ENCODE measurements at regions not wholly inside any gene's neighbourhood (a gene's known extent, or its start where the extent isn't known, plus 50 kb on each side); places are given as distances from the start of the nearest gene placed in this dataset.
"Not testable (repeated sequence)": the region's sequence is repeated elsewhere in the genome, so short reads cannot be mapped to it uniquely, and the experiment has no call there.

GRCh38 chr14:40072175-40072574 is 639.9 kb upstream of the FBXO33 start:
- no peak for DNase-seq (ENCODE audit: low read depth in 4 of 4, low spot score in 2 of 4)

GRCh38 chr14:40058901-40059897 is 627.0 kb upstream of the FBXO33 start:
- no peak for DNase-seq (ENCODE audit: low read depth in 4 of 4, low spot score in 2 of 4)

DNA sequence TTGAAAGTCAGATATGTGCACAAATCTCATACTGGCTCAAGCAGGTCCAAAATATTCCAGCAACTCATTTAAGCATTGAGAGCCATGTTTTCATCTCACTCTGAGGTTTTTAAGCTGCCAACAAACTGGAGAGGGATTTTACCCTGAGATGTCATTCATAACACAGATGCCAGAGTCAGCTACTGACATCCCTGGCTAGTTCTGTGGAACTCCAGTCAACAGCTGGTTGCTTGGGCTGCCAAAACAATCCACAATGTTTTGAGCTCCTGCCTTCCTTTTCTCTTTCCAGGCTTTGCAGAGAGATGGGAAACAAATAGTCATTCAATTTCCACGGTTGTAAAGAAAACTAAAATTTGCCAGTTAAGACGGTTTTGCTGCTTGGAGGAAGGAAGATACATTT is 621.2 kb upstream of the FBXO33 start:
- no peak for DNase-seq (ENCODE audit: low read depth in 4 of 4, low spot score in 2 of 4)

GRCh38 chr14:40028991-40029390 is 596.8 kb upstream of the FBXO33 start:
- no peak for DNase-seq (ENCODE audit: low read depth in 4 of 4, low spot score in 2 of 4)

- DNase-seq (ENCODE audit: low read depth in 4 of 4, low spot score in 2 of 4) = no peak
These were observed 592.9 kb upstream of the FBXO33 start for GRCh38 chr14:40025101-40025500.

- no peak for DNase-seq (ENCODE audit: low read depth in 4 of 4, low spot score in 2 of 4)
These were observed 578.7 kb upstream of the FBXO33 start for GRCh38 chr14:40010961-40011360.

- no peak for DNase-seq (ENCODE audit: low read depth in 4 of 4, low spot score in 2 of 4)
These were observed 577.5 kb upstream of the FBXO33 start for GRCh38 chr14:40009771-40010170.

DNA sequence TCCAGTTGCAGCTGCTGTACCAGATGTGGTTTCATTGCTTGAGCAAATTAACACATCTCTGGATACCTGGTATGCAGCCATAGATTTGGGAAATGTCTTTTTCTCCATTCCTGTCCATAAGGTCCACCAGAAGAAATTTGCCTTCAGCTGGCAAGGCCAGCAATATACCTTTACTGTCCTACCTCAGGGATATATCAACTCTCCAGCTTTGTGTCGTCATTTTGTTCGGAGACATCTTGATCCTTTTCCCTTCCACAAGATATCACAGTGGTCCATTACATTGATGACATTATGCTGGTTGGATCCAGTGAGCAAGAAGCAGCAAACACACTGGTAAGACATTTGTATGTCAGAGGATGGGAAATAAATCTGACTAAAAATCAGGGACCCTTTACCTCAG is 576.1 kb upstream of the FBXO33 start:
- not testable (repeated sequence) for DNase-seq (ENCODE audit: low read depth in 4 of 4, low spot score in 2 of 4)

GRCh38 chr14:40004871-40005500 is 572.8 kb upstream of the FBXO33 start:
- no peak for DNase-seq (ENCODE audit: low read depth in 4 of 4, low spot score in 2 of 4)

- no peak for DNase-seq (ENCODE audit: low read depth in 4 of 4, low spot score in 2 of 4)
These were observed 571.5 kb upstream of the FBXO33 start for GRCh38 chr14:40003773-40004172.

- no peak for DNase-seq (ENCODE audit: low read depth in 4 of 4, low spot score in 2 of 4)
These were observed 566.6 kb upstream of the FBXO33 start for GRCh38 chr14:39998854-39999253.

- DNase-seq (ENCODE audit: low read depth in 4 of 4, low spot score in 2 of 4) = no peak
These were observed 565.9 kb upstream of the FBXO33 start for GRCh38 chr14:39998114-39998513.

DNA sequence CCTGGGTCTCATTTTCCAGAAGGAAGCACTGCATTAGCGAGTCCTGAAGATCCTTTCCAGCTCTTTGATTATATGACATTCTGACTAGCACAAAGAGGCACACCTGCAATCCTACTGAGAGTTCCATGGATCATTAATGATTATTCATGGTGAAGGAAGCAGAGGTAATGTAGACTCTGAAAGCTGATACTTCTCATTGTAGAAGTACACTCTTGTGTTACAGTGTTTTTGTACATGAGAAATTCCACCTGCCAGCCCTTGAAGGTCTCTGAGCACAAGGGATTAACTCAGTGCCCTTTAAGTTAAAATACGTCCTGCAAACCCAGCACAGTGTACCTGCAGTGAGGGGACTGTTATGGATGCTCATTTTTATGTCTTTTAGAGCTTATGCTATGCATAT is 558.8 kb upstream of the FBXO33 start:
- DNase-seq (ENCODE audit: low read depth in 4 of 4, low spot score in 2 of 4) = peak; percentile 3 to 44 (median 30)

GRCh38 chr14:39988939-39989338 is 556.7 kb upstream of the FBXO33 start:
- peak; percentile 37 to 72 (median 43) for DNase-seq (ENCODE audit: low read depth in 4 of 4, low spot score in 2 of 4)

DNA sequence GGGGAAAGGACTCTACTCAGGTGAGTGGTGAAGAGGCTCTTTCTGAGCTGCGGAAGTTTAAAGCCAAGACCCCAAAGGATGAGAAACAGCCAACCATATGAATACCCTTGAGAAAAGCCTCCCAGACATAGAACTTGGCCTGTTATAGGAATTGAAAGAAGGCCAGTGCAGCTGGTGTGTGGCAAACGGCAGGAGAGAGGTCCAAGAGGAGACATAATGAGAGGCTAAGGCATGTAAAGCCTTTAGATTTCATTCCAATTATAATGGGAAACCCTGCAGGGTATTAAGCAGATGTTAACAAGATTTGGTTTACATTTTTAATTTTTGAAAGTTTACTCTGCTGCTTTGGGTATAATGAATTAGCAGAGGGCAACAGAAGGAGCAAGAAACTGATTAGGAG is 552.1 kb upstream of the FBXO33 start:
- DNase-seq (ENCODE audit: low read depth in 4 of 4, low spot score in 2 of 4) = no peak

- DNase-seq (ENCODE audit: low read depth in 4 of 4, low spot score in 2 of 4) = no peak
These were observed 545.0 kb upstream of the FBXO33 start for GRCh38 chr14:39977198-39977597.

- DNase-seq (ENCODE audit: low read depth in 4 of 4, low spot score in 2 of 4) = no peak
These were observed 541.8 kb upstream of the FBXO33 start for GRCh38 chr14:39974036-39974435.

- no peak for DNase-seq (ENCODE audit: low read depth in 4 of 4, low spot score in 2 of 4)
These were observed 540.5 kb upstream of the FBXO33 start for GRCh38 chr14:39972704-39973103.

GRCh38 chr14:39967885-39968284 is 535.7 kb upstream of the FBXO33 start:
- no peak for DNase-seq (ENCODE audit: low read depth in 4 of 4, low spot score in 2 of 4)

DNA sequence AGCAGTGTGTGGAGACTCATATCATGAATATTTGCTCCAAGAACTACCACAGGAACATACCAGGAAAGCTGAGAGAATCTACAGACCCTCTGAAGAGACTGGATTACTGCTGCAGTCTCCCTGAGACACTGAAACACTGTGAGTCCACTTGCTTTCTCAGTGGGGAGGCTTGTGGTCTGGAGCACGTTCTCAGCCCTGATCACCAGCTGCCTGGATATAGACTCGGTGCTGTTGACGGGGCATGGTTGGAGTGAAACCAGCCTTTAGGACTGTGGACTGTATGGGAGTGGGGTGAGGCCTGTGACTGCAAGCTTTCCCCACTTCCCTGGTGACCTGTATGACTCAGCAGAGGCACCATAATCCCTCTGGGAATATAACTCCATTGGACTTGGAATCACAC is 525.8 kb upstream of the FBXO33 start:
- no peak for DNase-seq (ENCODE audit: low read depth in 4 of 4, low spot score in 2 of 4)

GRCh38 chr14:39957290-39957689 is 525.1 kb upstream of the FBXO33 start:
- no peak for DNase-seq (ENCODE audit: low read depth in 4 of 4, low spot score in 2 of 4)

GRCh38 chr14:39956372-39956771 is 524.1 kb upstream of the FBXO33 start:
- no peak for DNase-seq (ENCODE audit: low read depth in 4 of 4, low spot score in 2 of 4)

Measured in left renal cortex interstitium (tissue), 4 donors.